NT2/D1 (cell line): ENCODE measurements at regions not wholly inside any gene's neighbourhood (a gene's known extent, or its start where the extent isn't known, plus 50 kb on each side); places are given as distances from the start of the nearest gene placed in this dataset.

ENCODE experiments used
- SUZ12 ChIP-seq: IDR thresholded peaks from 2 replicates; pipeline ENCODE4 v1.6.1; 2011; ENCODE audit not compliant: insufficient read length, insufficient read depth; ENCODE audit errors: extremely low read depth
- YY1 ChIP-seq: IDR thresholded peaks from 2 replicates; pipeline ENCODE4 v1.6.1; 2011; ENCODE audit not compliant: insufficient read length, insufficient read depth

DNA sequence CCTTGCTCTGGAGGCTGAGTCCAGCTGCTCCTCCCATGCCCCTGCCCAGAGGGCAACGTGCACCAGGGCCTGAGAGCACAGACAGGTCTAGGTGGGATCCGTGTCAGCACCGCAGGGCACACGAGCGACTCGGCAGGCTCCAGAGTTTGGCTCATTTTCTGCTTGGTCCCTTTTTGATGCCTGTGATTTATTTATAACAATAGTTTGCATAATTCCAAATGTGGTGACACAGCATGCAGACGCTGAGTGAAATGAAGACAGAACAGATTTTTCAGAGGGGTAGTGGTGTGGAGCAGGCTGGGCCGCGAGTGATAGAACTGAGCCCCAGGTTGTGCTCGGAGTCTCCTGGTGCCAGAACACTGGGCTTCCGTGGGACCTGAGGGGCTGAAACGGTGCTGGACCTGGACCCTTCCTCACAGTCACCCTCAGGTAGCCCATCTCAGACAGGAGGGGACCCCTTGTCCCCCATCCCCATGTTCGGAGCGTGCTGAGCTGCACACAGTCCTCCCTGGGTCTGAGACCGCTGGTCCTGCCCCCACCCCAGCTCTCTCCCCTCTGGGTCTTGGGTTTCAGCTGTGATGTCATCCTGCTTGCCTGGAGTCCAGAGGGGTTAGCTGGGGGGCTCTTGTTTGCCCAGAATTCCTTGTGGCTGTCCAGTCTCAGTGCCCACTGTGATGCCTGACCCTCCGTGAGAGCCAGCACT lies 95.9 kb downstream of the METRNL start:
- TF ChIP-seq YY1 (no peak), SUZ12 (no peak)
